Adrenal gland (tissue), 9 donors: ENCODE measurements at regions not wholly inside any gene's neighbourhood (a gene's known extent, or its start where the extent isn't known, plus 50 kb on each side); places are given as distances from the start of the nearest gene placed in this dataset.

Experiments
- DNase-seq, 7 donors: peaks; one replicate each; pipeline ENCODE4 v3.0.0-alpha.2; 2019 to 2020
- H3K27ac ChIP-seq, 5 donors: fragments of 200-600 bp; sonication (generic) in 4 of 5; 1 replicate in 3 of 5; 2 replicates in 2 of 5; pipeline versions ENCODE4 v1.5.1 to v1.8.0; 2016 to 2020; ENCODE audit warnings: mild to moderate bottlenecking in 1 of 5
- H3K27me3 ChIP-seq: fragments of 200-600 bp; 2 replicates; pipeline ENCODE4 v1.8.0; 2021
- H3K36me3 ChIP-seq, 2 donors: fragments of 200-600 bp; replicated peaks in 1 of 2; 1 replicate in 1 of 2; 2 replicates in 1 of 2; pipeline versions ENCODE4 v1.5.1 to v1.8.0; 2018 to 2022
- H3K4me1 ChIP-seq, 2 donors: fragments of 200-600 bp; replicated peaks in 1 of 2; 1 replicate in 1 of 2; 2 replicates in 1 of 2; pipeline versions ENCODE4 v1.5.1 to v1.8.0; 2018 to 2021
- H3K4me3 ChIP-seq, 4 donors: fragments of 200-600 bp; sonication (generic) in 3 of 4; one replicate each; pipeline ENCODE4 v1.5.1; 2016 to 2018
- H3K9me3 ChIP-seq, 3 donors: fragments of 200-600 bp; sonication (generic) in 1 of 3; replicated peaks in 1 of 3; 1 replicate in 2 of 3; 2 replicates in 1 of 3; pipeline versions ENCODE4 v1.5.1 to v1.8.0; 2016 to 2021
- CTCF ChIP-seq, 6 experiments: fragments of 450-650 bp in 4 of 6; fragments of 200-600 bp in 2 of 6; sonication (generic) in 1 of 6; IDR thresholded peaks; 1 replicate in 5 of 6; 2 replicates in 1 of 6; pipeline versions ENCODE4 v1.5.1 to v1.8.0; 2016 to 2021; ENCODE audit warnings: antibody characterized with exemption in 6 of 6, mild to moderate bottlenecking in 2 of 6, moderate library complexity in 1 of 6
- POLR2A ChIP-seq, 2 donors: fragments of 450-650 bp; IDR thresholded peaks; one replicate each; pipeline ENCODE4 v1.6.1; 2017; ENCODE audit warnings: antibody characterized with exemption in 2 of 2, mild to moderate bottlenecking in 2 of 2, moderate library complexity in 1 of 2
- WGBS, 4 donors: extraction: QIAGEN DNeasy Blood & Tissue Kit in 2 of 4; methylation state at CpG; one replicate each; pipeline versions ENCODE4 v1.1.5 to v1.1.7; 2013 to 2017; 5-methylcytosine and 5-hydroxymethylcytosine counted together
- intact Hi-C, 2 donors: fragments of 100-400 bp; cut with DNase I; formaldehyde crosslinking; loops; one replicate each; pipeline versions ENCODE4 v1.14.1 to v1.15.0; 2022 to 2023
- donor health status: healthy with polysubstance abuse.
- donor health status: Bipolar disorder and iron deficiency.
- donor health status: DM: yes; HTN: yes; CAD: no.
- donor health status: DM: no; HTN: no; CAD: no.
- donor health status: DM: no; HTN: no; CAD: no.

- no peak overlapping the region for H3K4me3 ChIP-seq
- 60 to 97% (median 93%) methylated on average over 2 of the region's 2 CpGs for WGBS, 4 donors
- DNase-seq = no peak
- H3K27me3 ChIP-seq = no peaks in the 10 kb centered on the region
- H3K9me3 ChIP-seq = no peaks in the 10 kb centered on the region
- H3K27ac ChIP-seq = no peak overlapping the region
- intact Hi-C loops = no loop called here
- no peaks in the 10 kb centered on the region for H3K36me3 ChIP-seq
- no peaks in the 10 kb centered on the region for H3K4me1 ChIP-seq
- TF ChIP-seq CTCF (IDR thresholded peaks at IDR 0.05) (no peak), POLR2A (IDR thresholded peaks at IDR 0.05) (no peak)
Observed at GRCh38 chr10:36096576-36096975, 454.5 kb upstream of the FZD8 start.

- no peak for TF ChIP-seq POLR2A (IDR thresholded peaks at IDR 0.05)
- no peak for TF ChIP-seq CTCF (IDR thresholded peaks at IDR 0.05)
- no peak for DNase-seq
- WGBS, 4 donors = 58 to 70% (median 65%) methylated on average over 8 of the region's 8 CpGs
- H3K4me1 ChIP-seq = no peaks in the 10 kb centered on the region
- H3K27me3 ChIP-seq = no peaks in the 10 kb centered on the region
- H3K27ac ChIP-seq = no peak overlapping the region
- H3K36me3 ChIP-seq = no peaks in the 10 kb centered on the region
- no peak overlapping the region for H3K4me3 ChIP-seq
- H3K9me3 ChIP-seq = no peaks in the 10 kb centered on the region
- intact Hi-C loops = no loop called here
Observed at GRCh38 chr10:36094096-36094495, 452.0 kb upstream of the FZD8 start.

GRCh38 chr10:36092116-36092515, 450.0 kb upstream of the FZD8 start:
- Histone ChIP-seq H3K9me3 (no peaks in the 10 kb centered on the region), H3K36me3 (no peaks in the 10 kb centered on the region), H3K27ac (no peak overlapping the region), H3K27me3 (no peaks in the 10 kb centered on the region), H3K4me1 (no peaks in the 10 kb centered on the region), H3K4me3 (no peak overlapping the region)
- no peak for TF ChIP-seq POLR2A (IDR thresholded peaks at IDR 0.05)
- intact Hi-C loops = no loop called here
- WGBS, 4 donors = 84 to 95% (median 87%) methylated on average over 7 of the region's 7 CpGs
- DNase-seq = no peak

GRCh38 chr10:36091007-36091406, 448.9 kb upstream of the FZD8 start:
- 89 to 93% (median 89%) methylated on average over 3 of the region's 3 CpGs for WGBS, 4 donors
- Histone ChIP-seq H3K27ac (no peak overlapping the region), H3K4me1 (no peaks in the 10 kb centered on the region), H3K36me3 (no peaks in the 10 kb centered on the region), H3K27me3 (no peaks in the 10 kb centered on the region), H3K9me3 (no peaks in the 10 kb centered on the region), H3K4me3 (no peak overlapping the region)
- no peak for TF ChIP-seq POLR2A (IDR thresholded peaks at IDR 0.05)
- TF ChIP-seq CTCF (IDR thresholded peaks at IDR 0.05) = no peak
- DNase-seq = no peak
- intact Hi-C loops = no loop called here

GRCh38 chr10:36089790-36090440, 447.8 kb upstream of the FZD8 start:
- H3K4me3 ChIP-seq = no peak overlapping the region
- 56 to 74% (median 68%) methylated on average over 2 of the region's 2 CpGs for WGBS, 4 donors
- no peaks in the 10 kb centered on the region for H3K9me3 ChIP-seq
- intact Hi-C loops = no loop called here
- H3K27ac ChIP-seq = no peak overlapping the region
- TF ChIP-seq POLR2A (IDR thresholded peaks at IDR 0.05) (no peak), CTCF (IDR thresholded peaks at IDR 0.05) (no peak)
- no peaks in the 10 kb centered on the region for H3K4me1 ChIP-seq
- no peaks in the 10 kb centered on the region for H3K36me3 ChIP-seq
- DNase-seq = no peak
- H3K27me3 ChIP-seq = no peaks in the 10 kb centered on the region
